Non-pigmented ciliary epithelial cell (primary cell): ENCODE measurements at regions not wholly inside any gene's neighbourhood (a gene's known extent, or its start where the extent isn't known, plus 50 kb on each side); places are given as distances from the start of the nearest gene placed in this dataset.

ENCODE experiments used
- DNase-seq: peaks from one replicate; pipeline ENCODE4 v3.0.0-alpha.2; 2010; ENCODE audit warnings: low read depth

GRCh38 chr6:41471064-41471895 lies 74.9 kb upstream of the FOXP4 start:
- DNase-seq = no peak

GRCh38 chr6:41474213-41474933 lies 71.8 kb upstream of the FOXP4 start:
- no peak for DNase-seq

GRCh38 chr6:41475164-41475563 lies 71.0 kb upstream of the FOXP4 start:
- DNase-seq = no peak

GRCh38 chr6:41475737-41476357 lies 70.3 kb upstream of the FOXP4 start:
- DNase-seq = no peak

- no peak for DNase-seq
Measured at GRCh38 chr6:41476401-41476800, 69.8 kb upstream of the FOXP4 start.

- DNase-seq = no peak
Measured at GRCh38 chr6:41477572-41477971, 68.6 kb upstream of the FOXP4 start.

GRCh38 chr6:41483943-41484342 lies 62.2 kb upstream of the FOXP4 start:
- DNase-seq = no peak

GRCh38 chr6:41487860-41488432 lies 58.2 kb upstream of the FOXP4 start:
- DNase-seq = no peak

- DNase-seq = peak; percentile 82
Measured at GRCh38 chr6:41488433-41489119, 57.6 kb upstream of the FOXP4 start.

GRCh38 chr6:41489120-41489851 lies 56.9 kb upstream of the FOXP4 start:
- DNase-seq = no peak

GRCh38 chr6:41492261-41492891 lies 53.8 kb upstream of the FOXP4 start:
- DNase-seq = no peak

GRCh38 chr6:41494212-41495110 lies 51.7 kb upstream of the FOXP4 start:
- no peak for DNase-seq
